BJ (cell line): ENCODE measurements at regions not wholly inside any gene's neighbourhood (a gene's known extent, or its start where the extent isn't known, plus 50 kb on each side); places are given as distances from the start of the nearest gene placed in this dataset.

Source experiments
- CTCF ChIA-PET: fragments of 350-600 bp; formaldehyde crosslinking; extraction: SDS; loops from one replicate; lab custom pipeline; 2021; ENCODE audit warnings: antibody characterized with exemption, inconsistent platforms; lab: Yijun Ruan, JAX
- POLR2A ChIA-PET: fragments of 300-600 bp; sonication (Branson Sonifier 250); formaldehyde crosslinking; extraction: SDS; loops from one replicate; lab custom pipeline; 2021; ENCODE audit warnings: antibody characterized with exemption; lab: Charles Lee
- DNase-seq: peaks from one replicate; pipeline ENCODE4 v3.0.0-alpha.2; 2011; ENCODE audit warnings: low read depth
- H3K27me3 ChIP-seq: 2 replicates; pipeline ENCODE4 v1.6.0; 2011; ENCODE audit warnings: low read length; ENCODE audit not compliant: control insufficient read depth, insufficient read depth
- H3K36me3 ChIP-seq: 2 replicates; pipeline ENCODE4 v1.5.1; 2011; ENCODE audit warnings: low read length; ENCODE audit not compliant: control insufficient read depth, insufficient read depth
- H3K4me3 ChIP-seq: 2 replicates; pipeline ENCODE4 v1.5.1; 2011; ENCODE audit warnings: low read depth, mild to moderate bottlenecking, control low read depth, low read length
- TF ChIP-seq, protein P1 (sequence below): IDR thresholded peaks from 2 replicates; pipeline ENCODE4 v1.5.1; 2011; ENCODE audit warnings: low read depth, mild to moderate bottlenecking, control low read depth, inconsistent platforms, low read length, moderate library complexity; ENCODE audit not compliant: insufficient read depth

DNA sequence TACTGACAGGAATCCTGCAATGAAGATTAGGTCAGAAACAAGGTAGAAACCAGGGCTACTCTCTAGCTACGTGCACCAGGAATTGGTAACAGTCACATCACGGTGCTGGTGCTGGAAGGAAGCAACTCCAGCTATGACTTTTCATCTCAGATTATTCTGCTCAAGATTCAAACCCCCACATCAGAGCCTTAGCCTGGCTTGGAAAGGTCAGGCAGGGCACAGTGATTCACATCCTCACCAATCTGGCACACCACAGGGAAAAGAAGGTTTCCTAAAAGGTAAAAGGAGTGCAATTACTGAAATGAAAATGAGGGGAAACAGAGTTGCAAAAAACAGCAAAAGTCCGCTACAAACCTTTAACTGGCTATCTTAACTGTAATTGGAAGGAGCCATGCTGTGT lies 240.2 kb upstream of the NPSR1 start:
- ChIA-PET POLR2A (no interaction called here), CTCF (no interaction called here)

DNA sequence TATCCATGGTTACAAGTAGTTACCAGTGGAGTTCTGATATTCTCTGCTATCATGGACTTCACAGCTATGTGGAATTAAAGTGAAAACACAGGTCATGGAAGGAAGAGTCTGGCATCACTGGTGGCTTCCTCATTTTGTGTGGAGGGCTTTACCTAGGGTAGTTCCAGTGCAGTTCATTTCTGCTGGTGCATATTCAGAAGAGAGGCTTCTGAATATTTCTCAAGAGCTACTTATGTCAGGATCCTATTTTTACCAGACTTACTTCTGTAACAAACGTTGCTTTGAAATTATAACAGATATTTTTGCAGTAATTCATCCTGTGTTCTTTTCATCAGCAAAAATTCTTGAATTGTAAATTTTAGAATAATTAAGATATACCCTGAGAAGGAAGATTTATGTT lies 236.5 kb upstream of the NPSR1 start:
- no peaks in the 10 kb centered on the region for H3K36me3 ChIP-seq
- no peak overlapping the region for H3K4me3 ChIP-seq
- no peaks in the 10 kb centered on the region for H3K27me3 ChIP-seq
- ChIA-PET POLR2A (no interaction called here), CTCF (interaction anchor here (0.6 to 0.9 kb wide), 2 partner anchors 66 to 101 kb away, joined by 3 read pairs; no protein-coding TSS in a partner anchor)
- TF ChIP-seq, protein P1, sequence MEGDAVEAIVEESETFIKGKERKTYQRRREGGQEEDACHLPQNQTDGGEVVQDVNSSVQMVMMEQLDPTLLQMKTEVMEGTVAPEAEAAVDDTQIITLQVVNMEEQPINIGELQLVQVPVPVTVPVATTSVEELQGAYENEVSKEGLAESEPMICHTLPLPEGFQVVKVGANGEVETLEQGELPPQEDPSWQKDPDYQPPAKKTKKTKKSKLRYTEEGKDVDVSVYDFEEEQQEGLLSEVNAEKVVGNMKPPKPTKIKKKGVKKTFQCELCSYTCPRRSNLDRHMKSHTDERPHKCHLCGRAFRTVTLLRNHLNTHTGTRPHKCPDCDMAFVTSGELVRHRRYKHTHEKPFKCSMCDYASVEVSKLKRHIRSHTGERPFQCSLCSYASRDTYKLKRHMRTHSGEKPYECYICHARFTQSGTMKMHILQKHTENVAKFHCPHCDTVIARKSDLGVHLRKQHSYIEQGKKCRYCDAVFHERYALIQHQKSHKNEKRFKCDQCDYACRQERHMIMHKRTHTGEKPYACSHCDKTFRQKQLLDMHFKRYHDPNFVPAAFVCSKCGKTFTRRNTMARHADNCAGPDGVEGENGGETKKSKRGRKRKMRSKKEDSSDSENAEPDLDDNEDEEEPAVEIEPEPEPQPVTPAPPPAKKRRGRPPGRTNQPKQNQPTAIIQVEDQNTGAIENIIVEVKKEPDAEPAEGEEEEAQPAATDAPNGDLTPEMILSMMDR = no peak
- no peak for DNase-seq

More for the DNA sequence above, 240.2 kb upstream of the NPSR1 start:
- Histone ChIP-seq H3K4me3 (no peak overlapping the region), H3K27me3 (no peaks in the 10 kb centered on the region), H3K36me3 (no peaks in the 10 kb centered on the region)
- TF ChIP-seq, protein P1 = no peak
- no peak for DNase-seq

DNA sequence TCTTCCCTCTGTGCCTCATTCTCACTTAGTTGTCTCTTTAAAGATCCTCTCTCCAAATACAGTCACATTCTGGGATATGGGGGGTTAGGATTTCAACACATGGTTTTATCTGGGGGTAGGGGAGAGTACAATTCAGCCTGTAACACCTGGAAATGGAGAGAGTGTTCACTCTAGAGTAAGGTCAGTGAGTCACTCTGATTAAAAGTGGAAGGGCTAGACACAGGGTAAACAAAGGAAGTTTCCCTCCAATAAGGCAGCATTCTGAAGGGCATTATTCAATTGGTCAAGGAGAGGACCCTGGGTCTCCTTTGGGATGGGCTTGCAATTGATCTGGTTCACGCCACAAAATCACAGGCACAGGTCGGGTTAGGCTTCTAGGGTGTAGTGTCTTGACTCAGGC lies 232.8 kb upstream of the NPSR1 start:
- CTCF ChIA-PET = no interaction called here
- DNase-seq = no peak
- POLR2A ChIA-PET = interaction anchor here (0.7 kb wide), 1 partner anchor 13 kb away, joined by 5 read pairs; no protein-coding TSS in a partner anchor
- H3K4me3 ChIP-seq = no peak overlapping the region
- H3K36me3 ChIP-seq = no peaks in the 10 kb centered on the region
- H3K27me3 ChIP-seq = peaks cover 4% of the 10 kb centered on the region
- TF ChIP-seq, protein P1 = no peak

DNA sequence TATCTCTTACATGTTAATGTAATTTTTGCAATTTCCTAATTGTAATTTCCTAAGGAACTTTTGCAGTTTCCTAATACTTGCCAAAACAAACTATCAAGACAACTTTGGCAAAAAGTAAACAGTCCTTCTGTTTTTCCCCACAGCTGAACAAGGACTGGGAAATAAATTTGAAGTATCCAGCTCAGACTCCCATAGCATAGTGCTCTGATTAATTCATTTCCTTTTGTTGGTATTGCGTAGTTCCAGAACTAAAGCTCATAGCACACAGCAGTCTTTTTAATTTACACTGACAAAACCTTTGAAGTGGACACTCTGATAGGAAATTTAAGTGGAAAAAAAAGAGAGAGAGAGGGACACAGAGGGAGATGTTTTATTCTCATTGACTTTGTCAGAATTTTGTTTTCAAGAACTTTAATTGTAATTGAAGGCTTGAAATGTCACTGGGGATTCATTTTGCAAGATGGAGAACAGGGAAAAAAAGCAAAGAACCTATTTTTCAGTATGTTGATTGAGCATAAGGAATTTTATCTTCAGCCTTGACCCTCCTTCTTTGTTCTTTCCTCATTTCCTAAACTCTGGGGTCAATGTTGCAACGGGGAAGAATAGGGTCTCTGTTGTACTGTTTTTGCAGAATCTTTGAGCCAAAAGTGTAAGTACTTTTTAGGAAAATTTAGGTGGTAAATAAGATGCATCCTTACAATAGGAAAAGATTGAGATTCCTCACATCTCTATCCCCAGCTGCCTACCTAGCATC lies 232.2 kb upstream of the NPSR1 start:
- ChIA-PET POLR2A (interaction anchor here (0.7 kb wide), 1 partner anchor 12 kb away, joined by 5 read pairs; no protein-coding TSS in a partner anchor), CTCF (no interaction called here)
- H3K27me3 ChIP-seq = peaks cover 4% of the 10 kb centered on the region
- TF ChIP-seq, protein P1 = no peak
- no peak for DNase-seq
- no peaks in the 10 kb centered on the region for H3K36me3 ChIP-seq
- no peak overlapping the region for H3K4me3 ChIP-seq

DNA sequence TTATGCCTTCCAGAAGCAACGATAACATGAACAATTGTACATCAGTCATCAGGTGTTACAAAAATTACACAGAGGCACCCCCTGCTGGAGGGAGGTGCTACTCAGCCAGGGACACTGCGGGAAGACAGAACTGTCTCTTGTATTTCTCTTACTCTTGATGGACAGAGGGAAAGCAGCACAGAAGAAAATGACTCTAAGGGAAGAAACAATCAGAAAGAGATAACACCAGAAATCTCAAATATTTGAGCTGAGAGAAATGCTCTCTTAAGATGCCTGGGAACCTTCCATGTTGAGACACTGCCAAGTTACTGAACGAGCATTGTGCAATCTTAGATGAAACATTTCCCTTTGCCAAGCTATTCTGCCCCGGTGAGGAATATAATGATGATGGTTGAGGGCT lies 227.6 kb upstream of the NPSR1 start:
- Histone ChIP-seq H3K36me3 (no peaks in the 10 kb centered on the region), H3K27me3 (peaks cover 4% of the 10 kb centered on the region), H3K4me3 (no peak overlapping the region)
- TF ChIP-seq, protein P1 = peak; percentile 65
- POLR2A ChIA-PET = interaction anchor here (0.9 kb wide), 1 partner anchor 54 kb away, joined by 3 read pairs; no protein-coding TSS in a partner anchor
- CTCF ChIA-PET = interaction anchor here (0.8 to 2.4 kb wide), 3 partner anchors 110 to 335 kb away, joined by 4 to 9 read pairs (median 5); no protein-coding TSS in a partner anchor
- peak; percentile 12 for DNase-seq
